CD4-positive, alpha-beta memory T cell (primary cell): ENCODE measurements at regions not wholly inside any gene's neighbourhood (a gene's known extent, or its start where the extent isn't known, plus 50 kb on each side); places are given as distances from the start of the nearest gene placed in this dataset.
A peak's percentile ranks its signal among the peaks of the same experiment; 100 is the strongest.

ENCODE experiments used
- CTCF ChIA-PET: fragments of 350-600 bp; sonication (Branson Sonifier 250); formaldehyde crosslinking; loops from one replicate; lab custom pipeline; 2021; ENCODE audit warnings: inconsistent platforms; ENCODE audit not compliant: partially characterized antibody; lab: Charles Lee
- POLR2A ChIA-PET: fragments of 350-600 bp; sonication (Branson Sonifier 250); formaldehyde crosslinking; loops from one replicate; lab custom pipeline; 2021; ENCODE audit not compliant: partially characterized antibody; lab: Charles Lee
- DNase-seq, 5 donors: peaks; one replicate each; pipeline versions ENCODE4 v3.0.0 to v3.0.0-alpha.2; 2020 to 2022; ENCODE audit warnings: mixed read lengths in 1 of 5
- H3K27ac ChIP-seq: one replicate; pipeline ENCODE4 v1.7.0; 2013; ENCODE audit warnings: low read depth, low read length
- H3K27me3 ChIP-seq: 2 replicates; pipeline ENCODE4 v1.7.0; 2013; ENCODE audit warnings: mild to moderate bottlenecking, low read length, moderate library complexity; ENCODE audit not compliant: insufficient read depth
- H3K36me3 ChIP-seq: 2 replicates; pipeline ENCODE4 v1.7.0; 2013; ENCODE audit warnings: mild to moderate bottlenecking, low read length, moderate library complexity; ENCODE audit not compliant: insufficient read depth
- H3K4me1 ChIP-seq: 2 replicates; pipeline ENCODE4 v1.7.0; 2013; ENCODE audit warnings: mild to moderate bottlenecking, low read length, moderate library complexity; ENCODE audit not compliant: insufficient read depth
- H3K4me3 ChIP-seq, 2 donors: one replicate each; pipeline ENCODE4 v1.7.0; 2013; ENCODE audit warnings: low read length in 2 of 2, mild to moderate bottlenecking in 1 of 2
- H3K9me3 ChIP-seq, 2 donors: one replicate each; pipeline ENCODE4 v1.7.0; 2013; ENCODE audit warnings: low read length in 2 of 2, control low read depth in 1 of 2; ENCODE audit not compliant: control insufficient read depth in 1 of 2
- H3K27ac Mint-ChIP-seq, 7 donors: one replicate each; pipeline ENCODE4 v1.8.0; 2020 to 2021; ENCODE audit warnings: mixed read lengths in 7 of 7, mild to moderate bottlenecking in 6 of 7, inconsistent platforms in 3 of 7, moderate library complexity in 3 of 7
- H3K27me3 Mint-ChIP-seq, 2 donors: one replicate each; pipeline ENCODE4 v1.8.0; 2020 to 2021; ENCODE audit warnings: mixed read lengths in 2 of 2
- H3K36me3 Mint-ChIP-seq, 2 donors: one replicate each; pipeline ENCODE4 v1.8.0; 2020 to 2021; ENCODE audit warnings: mixed read lengths in 2 of 2, inconsistent platforms in 1 of 2, mild to moderate bottlenecking in 1 of 2
- H3K4me1 Mint-ChIP-seq, 4 donors: one replicate each; pipeline ENCODE4 v1.8.0; 2020 to 2021; ENCODE audit warnings: mixed read lengths in 4 of 4, mild to moderate bottlenecking in 1 of 4
- H3K4me3 Mint-ChIP-seq, 8 donors: one replicate each; pipeline ENCODE4 v1.8.0; 2020 to 2021; ENCODE audit warnings: mixed read lengths in 8 of 8, mild to moderate bottlenecking in 7 of 8, moderate library complexity in 6 of 8, inconsistent platforms in 3 of 8
- H3K9me3 Mint-ChIP-seq, 8 donors: one replicate each; pipeline ENCODE4 v1.8.0; 2020 to 2021; ENCODE audit warnings: mixed read lengths in 8 of 8, mild to moderate bottlenecking in 5 of 8, inconsistent platforms in 3 of 8, moderate library complexity in 1 of 8
- intact Hi-C: fragments of 100-400 bp; cut with micrococcal nuclease; formaldehyde crosslinking; loops from one replicate; pipeline ENCODE4 v1.15.1; 2023

GRCh38 chr5:92513067-92513466 is 1068.0 kb downstream of the NR2F1-AS1 start:
- no peaks in the 10 kb centered on the region for H3K27me3 Mint-ChIP-seq
- no peak overlapping the region for H3K27ac ChIP-seq
- no peaks in the 10 kb centered on the region for H3K4me1 Mint-ChIP-seq
- intact Hi-C loops: no loop called here
- H3K36me3 ChIP-seq: no peaks in the 10 kb centered on the region
- H3K4me3 Mint-ChIP-seq: no peak overlapping the region
- H3K9me3 Mint-ChIP-seq: peaks cover 8 to 37% (median 21%) of the 10 kb centered on the region in 8 donors
- H3K4me1 ChIP-seq: no peaks in the 10 kb centered on the region
- CTCF ChIA-PET: no interaction called here
- no peak overlapping the region for H3K4me3 ChIP-seq
- H3K36me3 Mint-ChIP-seq: no peaks in the 10 kb centered on the region
- POLR2A ChIA-PET: no interaction called here
- no peak overlapping the region for H3K27ac Mint-ChIP-seq
- no peak for DNase-seq
- H3K27me3 ChIP-seq: no peaks in the 10 kb centered on the region
- peaks cover 0 to 8% of the 10 kb centered on the region in 2 donors for H3K9me3 ChIP-seq

GRCh38 chr5:92508271-92508670 is 1072.7 kb downstream of the NR2F1-AS1 start:
- Histone ChIP-seq H3K27ac (no peak overlapping the region), H3K9me3 (peaks cover 0 to 11% of the 10 kb centered on the region in 2 donors), H3K27me3 (no peaks in the 10 kb centered on the region), H3K4me1 (no peaks in the 10 kb centered on the region), H3K4me3 (no peak overlapping the region), H3K36me3 (no peaks in the 10 kb centered on the region)
- DNase-seq: no peak
- Mint-ChIP-seq H3K27ac (no peak overlapping the region), H3K9me3 (peaks cover 5 to 51% (median 24%) of the 10 kb centered on the region in 8 donors), H3K27me3 (no peaks in the 10 kb centered on the region), H3K4me1 (peaks cover 0 to 7% (median 0%) of the 10 kb centered on the region in 4 donors), H3K36me3 (no peaks in the 10 kb centered on the region), H3K4me3 (no peak overlapping the region)
- ChIA-PET POLR2A (no interaction called here), CTCF (no interaction called here)
- intact Hi-C loops: no loop called here

GRCh38 chr5:92505925-92506324 is 1075.1 kb downstream of the NR2F1-AS1 start:
- no peaks in the 10 kb centered on the region for H3K36me3 Mint-ChIP-seq
- no peak overlapping the region for H3K27ac Mint-ChIP-seq
- H3K9me3 ChIP-seq: peaks cover 0 to 11% of the 10 kb centered on the region in 2 donors
- H3K4me3 ChIP-seq: no peak overlapping the region
- peak overlapping the region in 3 of 8 donors; percentile 5 to 42 (median 28) for H3K4me3 Mint-ChIP-seq
- POLR2A ChIA-PET: no interaction called here
- no peaks in the 10 kb centered on the region for H3K27me3 Mint-ChIP-seq
- peaks cover 5 to 36% (median 19%) of the 10 kb centered on the region in 8 donors for H3K9me3 Mint-ChIP-seq
- no peaks in the 10 kb centered on the region for H3K27me3 ChIP-seq
- DNase-seq: no peak
- CTCF ChIA-PET: no interaction called here
- no peaks in the 10 kb centered on the region for H3K4me1 ChIP-seq
- H3K27ac ChIP-seq: no peak overlapping the region
- no peaks in the 10 kb centered on the region for H3K36me3 ChIP-seq
- H3K4me1 Mint-ChIP-seq: peaks cover 0 to 7% (median 0%) of the 10 kb centered on the region in 4 donors
- intact Hi-C loops: no loop called here

GRCh38 chr5:92505145-92505544 is 1075.9 kb downstream of the NR2F1-AS1 start:
- Mint-ChIP-seq H3K27ac (no peak overlapping the region), H3K27me3 (no peaks in the 10 kb centered on the region), H3K4me3 (no peak overlapping the region), H3K9me3 (peaks cover 5 to 29% (median 14%) of the 10 kb centered on the region in 8 donors), H3K4me1 (peaks cover 0 to 7% (median 0%) of the 10 kb centered on the region in 4 donors), H3K36me3 (no peaks in the 10 kb centered on the region)
- DNase-seq: no peak
- CTCF ChIA-PET: no interaction called here
- Histone ChIP-seq H3K9me3 (peaks cover 0 to 11% of the 10 kb centered on the region in 2 donors), H3K4me1 (no peaks in the 10 kb centered on the region), H3K27me3 (no peaks in the 10 kb centered on the region), H3K27ac (no peak overlapping the region), H3K36me3 (no peaks in the 10 kb centered on the region), H3K4me3 (no peak overlapping the region)
- intact Hi-C loops: no loop called here
- POLR2A ChIA-PET: no interaction called here

GRCh38 chr5:92504346-92504745 is 1076.7 kb downstream of the NR2F1-AS1 start:
- no peak for DNase-seq
- H3K36me3 Mint-ChIP-seq: no peaks in the 10 kb centered on the region
- Histone ChIP-seq H3K4me1 (no peaks in the 10 kb centered on the region), H3K9me3 (peaks cover 0 to 3% of the 10 kb centered on the region in 2 donors), H3K27ac (no peak overlapping the region), H3K27me3 (no peaks in the 10 kb centered on the region), H3K4me3 (no peak overlapping the region), H3K36me3 (no peaks in the 10 kb centered on the region)
- ChIA-PET POLR2A (no interaction called here), CTCF (no interaction called here)
- H3K9me3 Mint-ChIP-seq: peaks cover 5 to 28% (median 14%) of the 10 kb centered on the region in 8 donors
- no peaks in the 10 kb centered on the region for H3K27me3 Mint-ChIP-seq
- intact Hi-C loops: no loop called here
- H3K4me1 Mint-ChIP-seq: peaks cover 0 to 7% (median 0%) of the 10 kb centered on the region in 4 donors
- H3K27ac Mint-ChIP-seq: no peak overlapping the region
- H3K4me3 Mint-ChIP-seq: no peak overlapping the region

- intact Hi-C loops: no loop called here
- Mint-ChIP-seq H3K27me3 (no peaks in the 10 kb centered on the region), H3K4me1 (peaks cover 0 to 7% (median 0%) of the 10 kb centered on the region in 4 donors), H3K36me3 (no peaks in the 10 kb centered on the region), H3K27ac (no peak overlapping the region), H3K9me3 (peaks cover 0 to 13% (median 4%) of the 10 kb centered on the region in 8 donors), H3K4me3 (no peak overlapping the region)
- H3K27ac ChIP-seq: no peak overlapping the region
- H3K9me3 ChIP-seq: no peaks in the 10 kb centered on the region
- no peaks in the 10 kb centered on the region for H3K4me1 ChIP-seq
- CTCF ChIA-PET: no interaction called here
- no peak for DNase-seq
- no peak overlapping the region for H3K4me3 ChIP-seq
- H3K27me3 ChIP-seq: no peaks in the 10 kb centered on the region
- no peaks in the 10 kb centered on the region for H3K36me3 ChIP-seq
- POLR2A ChIA-PET: no interaction called here
These were observed 1080.3 kb downstream of the NR2F1-AS1 start for GRCh38 chr5:92500752-92501151.

- H3K4me1 Mint-ChIP-seq: no peaks in the 10 kb centered on the region
- ChIA-PET POLR2A (no interaction called here), CTCF (no interaction called here)
- no peaks in the 10 kb centered on the region for H3K9me3 ChIP-seq
- no peak for DNase-seq
- peaks cover 0 to 6% (median 1%) of the 10 kb centered on the region in 8 donors for H3K9me3 Mint-ChIP-seq
- H3K4me3 ChIP-seq: no peak overlapping the region
- H3K27ac Mint-ChIP-seq: no peak overlapping the region
- no peak overlapping the region for H3K4me3 Mint-ChIP-seq
- H3K4me1 ChIP-seq: no peaks in the 10 kb centered on the region
- no peaks in the 10 kb centered on the region for H3K36me3 ChIP-seq
- intact Hi-C loops: no loop called here
- H3K27ac ChIP-seq: no peak overlapping the region
- H3K36me3 Mint-ChIP-seq: no peaks in the 10 kb centered on the region
- no peaks in the 10 kb centered on the region for H3K27me3 Mint-ChIP-seq
- H3K27me3 ChIP-seq: no peaks in the 10 kb centered on the region
These were observed 1084.5 kb downstream of the NR2F1-AS1 start for GRCh38 chr5:92496545-92496944.

GRCh38 chr5:92494508-92494907 is 1086.5 kb downstream of the NR2F1-AS1 start:
- POLR2A ChIA-PET: no interaction called here
- Histone ChIP-seq H3K4me1 (no peaks in the 10 kb centered on the region), H3K27me3 (no peaks in the 10 kb centered on the region), H3K4me3 (no peak overlapping the region), H3K36me3 (no peaks in the 10 kb centered on the region), H3K9me3 (no peaks in the 10 kb centered on the region), H3K27ac (no peak overlapping the region)
- peaks cover 0 to 6% (median 1%) of the 10 kb centered on the region in 8 donors for H3K9me3 Mint-ChIP-seq
- CTCF ChIA-PET: no interaction called here
- H3K27ac Mint-ChIP-seq: no peak overlapping the region
- intact Hi-C loops: no loop called here
- no peaks in the 10 kb centered on the region for H3K36me3 Mint-ChIP-seq
- no peak for DNase-seq
- no peaks in the 10 kb centered on the region for H3K27me3 Mint-ChIP-seq
- H3K4me1 Mint-ChIP-seq: no peaks in the 10 kb centered on the region
- H3K4me3 Mint-ChIP-seq: no peak overlapping the region
